Endothelial cell of hepatic sinusoid (primary cell): ENCODE measurements at regions not wholly inside any gene's neighbourhood (a gene's known extent, or its start where the extent isn't known, plus 50 kb on each side); places are given as distances from the start of the nearest gene placed in this dataset.
"Not testable (repeated sequence)": the region's sequence is repeated elsewhere in the genome, so short reads cannot be mapped to it uniquely, and the experiment has no call there.

ENCODE experiments used
- in situ Hi-C: cut with HindIII; loops from 2 replicates; pipeline ENCODE4 v1.10.0; 2017; ENCODE audit warnings: low sequenced_read_pairs

- in situ Hi-C loops: no loop called here
These were observed 87.0 kb downstream of the PLSCR2 start for GRCh38 chr3:146382386-146382785.

GRCh38 chr3:146380046-146380445, 89.3 kb downstream of the PLSCR2 start:
- in situ Hi-C loops: no loop called here

- in situ Hi-C loops: no loop called here
These were observed 94.1 kb downstream of the PLSCR2 start for GRCh38 chr3:146375219-146375618.

GRCh38 chr3:146374146-146374545, 95.2 kb downstream of the PLSCR2 start:
- in situ Hi-C loops: no loop called here

GRCh38 chr3:146371902-146372301, 97.5 kb downstream of the PLSCR2 start:
- in situ Hi-C loops: no loop called here

GRCh38 chr3:146368882-146369523, 100.4 kb downstream of the PLSCR2 start:
- in situ Hi-C loops: no loop called here

GRCh38 chr3:146359841-146360240, 108.9 kb upstream of the PLSCR4 start:
- in situ Hi-C loops: loop anchor here (5.0 kb wide), 1 partner anchor 72 kb away; no protein-coding TSS in a partner anchor

GRCh38 chr3:146354421-146354820, 103.5 kb upstream of the PLSCR4 start:
- in situ Hi-C loops: not testable (repeated sequence)

- in situ Hi-C loops: no loop called here
These were observed 99.9 kb upstream of the PLSCR4 start for GRCh38 chr3:146350852-146351251.

- in situ Hi-C loops: no loop called here
These were observed 95.0 kb upstream of the PLSCR4 start for GRCh38 chr3:146345900-146346299.

GRCh38 chr3:146343551-146343950, 92.6 kb upstream of the PLSCR4 start:
- in situ Hi-C loops: no loop called here

- in situ Hi-C loops: no loop called here
These were observed 92.1 kb upstream of the PLSCR4 start for GRCh38 chr3:146342989-146343388.

GRCh38 chr3:146339349-146339748, 88.4 kb upstream of the PLSCR4 start:
- in situ Hi-C loops: no loop called here

GRCh38 chr3:146337991-146338390, 87.1 kb upstream of the PLSCR4 start:
- in situ Hi-C loops: no loop called here

- in situ Hi-C loops: no loop called here
These were observed 84.5 kb upstream of the PLSCR4 start for GRCh38 chr3:146335386-146335785.

- in situ Hi-C loops: no loop called here
These were observed 83.2 kb upstream of the PLSCR4 start for GRCh38 chr3:146334151-146334550.

- in situ Hi-C loops: no loop called here
These were observed 81.1 kb upstream of the PLSCR4 start for GRCh38 chr3:146331967-146332366.

GRCh38 chr3:146326875-146327543, 76.1 kb upstream of the PLSCR4 start:
- in situ Hi-C loops: loop anchor here (5.0 kb wide), 1 partner anchor 135 kb away; no protein-coding TSS in a partner anchor

- in situ Hi-C loops: loop anchor here (5.0 kb wide), 1 partner anchor 133 kb away; no protein-coding TSS in a partner anchor
These were observed 74.3 kb upstream of the PLSCR4 start for GRCh38 chr3:146325170-146325569.

- in situ Hi-C loops: no loop called here
These were observed 71.4 kb upstream of the PLSCR4 start for GRCh38 chr3:146322216-146322817.

- in situ Hi-C loops: no loop called here
These were observed 64.0 kb upstream of the PLSCR4 start for GRCh38 chr3:146314871-146315270.

- in situ Hi-C loops: no loop called here
These were observed 62.8 kb upstream of the PLSCR4 start for GRCh38 chr3:146313746-146314111.
